Breast epithelium (tissue), 3 donors: ENCODE measurements at regions not wholly inside any gene's neighbourhood (a gene's known extent, or its start where the extent isn't known, plus 50 kb on each side); places are given as distances from the start of the nearest gene placed in this dataset.

Experiments used
- POLR2AphosphoS5 ChIP-seq, 3 donors: sonication (generic); formaldehyde crosslinking; IDR thresholded peaks; one replicate each; pipeline ENCODE4 v1.6.1; 2017; ENCODE audit warnings: antibody characterized with exemption in 3 of 3
- TF ChIP-seq, protein P1 (sequence below), 3 donors: fragments of 450-650 bp; IDR thresholded peaks; one replicate each; pipeline ENCODE4 v1.5.1; 2016 to 2017; ENCODE audit warnings: antibody characterized with exemption in 3 of 3, mild to moderate bottlenecking in 3 of 3, moderate library complexity in 3 of 3

DNA sequence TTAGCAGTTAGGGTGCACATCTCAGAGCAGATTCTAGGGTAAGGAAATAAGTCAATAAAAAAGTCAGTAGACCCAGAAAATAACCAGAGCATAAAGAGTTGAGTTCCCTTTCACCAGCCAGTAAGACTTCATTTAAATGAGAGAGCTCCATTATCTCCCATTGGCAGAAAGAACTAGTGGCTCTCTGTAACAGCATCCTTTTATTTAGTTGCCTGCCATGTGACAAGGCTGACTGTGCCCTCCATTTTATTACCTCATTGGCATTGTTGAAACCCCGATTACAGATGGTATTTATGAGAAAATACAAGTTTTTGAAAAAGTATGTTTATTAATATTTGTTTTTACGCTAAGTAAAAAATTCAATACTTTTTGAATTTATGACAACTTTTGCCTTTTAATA lies 859.5 kb upstream of the NDST4 start:
- TF ChIP-seq, protein P1, sequence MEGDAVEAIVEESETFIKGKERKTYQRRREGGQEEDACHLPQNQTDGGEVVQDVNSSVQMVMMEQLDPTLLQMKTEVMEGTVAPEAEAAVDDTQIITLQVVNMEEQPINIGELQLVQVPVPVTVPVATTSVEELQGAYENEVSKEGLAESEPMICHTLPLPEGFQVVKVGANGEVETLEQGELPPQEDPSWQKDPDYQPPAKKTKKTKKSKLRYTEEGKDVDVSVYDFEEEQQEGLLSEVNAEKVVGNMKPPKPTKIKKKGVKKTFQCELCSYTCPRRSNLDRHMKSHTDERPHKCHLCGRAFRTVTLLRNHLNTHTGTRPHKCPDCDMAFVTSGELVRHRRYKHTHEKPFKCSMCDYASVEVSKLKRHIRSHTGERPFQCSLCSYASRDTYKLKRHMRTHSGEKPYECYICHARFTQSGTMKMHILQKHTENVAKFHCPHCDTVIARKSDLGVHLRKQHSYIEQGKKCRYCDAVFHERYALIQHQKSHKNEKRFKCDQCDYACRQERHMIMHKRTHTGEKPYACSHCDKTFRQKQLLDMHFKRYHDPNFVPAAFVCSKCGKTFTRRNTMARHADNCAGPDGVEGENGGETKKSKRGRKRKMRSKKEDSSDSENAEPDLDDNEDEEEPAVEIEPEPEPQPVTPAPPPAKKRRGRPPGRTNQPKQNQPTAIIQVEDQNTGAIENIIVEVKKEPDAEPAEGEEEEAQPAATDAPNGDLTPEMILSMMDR (IDR thresholded peaks at IDR 0.05): no peak
- TF ChIP-seq POLR2AphosphoS5 (IDR thresholded peaks at IDR 0.05): no peak
